ENCODE measurements at regions not wholly inside any gene's neighbourhood (a gene's known extent, or its start where the extent isn't known, plus 50 kb on each side); places are given as distances from the start of the nearest gene placed in this dataset.

DNA sequence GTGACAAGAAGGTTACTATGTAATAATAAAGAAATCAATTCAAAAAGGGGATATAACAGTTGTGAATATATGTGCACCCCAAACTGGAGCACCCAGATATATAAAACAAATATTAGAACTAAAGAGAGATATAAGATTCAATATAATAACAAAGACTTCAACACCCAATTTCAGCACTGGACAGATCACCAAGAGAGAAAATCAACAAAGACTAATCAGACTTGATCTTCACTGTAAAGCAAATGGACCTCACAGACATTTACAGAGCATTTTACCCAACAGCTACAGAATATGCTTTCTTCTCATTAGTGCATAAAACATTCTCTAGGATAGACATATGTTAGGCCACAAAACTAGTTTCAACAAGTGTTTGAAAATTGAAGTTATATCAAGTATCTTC lies 287.7 kb downstream of the DSC3 start:
- TF ChIP-seq, protein P1, sequence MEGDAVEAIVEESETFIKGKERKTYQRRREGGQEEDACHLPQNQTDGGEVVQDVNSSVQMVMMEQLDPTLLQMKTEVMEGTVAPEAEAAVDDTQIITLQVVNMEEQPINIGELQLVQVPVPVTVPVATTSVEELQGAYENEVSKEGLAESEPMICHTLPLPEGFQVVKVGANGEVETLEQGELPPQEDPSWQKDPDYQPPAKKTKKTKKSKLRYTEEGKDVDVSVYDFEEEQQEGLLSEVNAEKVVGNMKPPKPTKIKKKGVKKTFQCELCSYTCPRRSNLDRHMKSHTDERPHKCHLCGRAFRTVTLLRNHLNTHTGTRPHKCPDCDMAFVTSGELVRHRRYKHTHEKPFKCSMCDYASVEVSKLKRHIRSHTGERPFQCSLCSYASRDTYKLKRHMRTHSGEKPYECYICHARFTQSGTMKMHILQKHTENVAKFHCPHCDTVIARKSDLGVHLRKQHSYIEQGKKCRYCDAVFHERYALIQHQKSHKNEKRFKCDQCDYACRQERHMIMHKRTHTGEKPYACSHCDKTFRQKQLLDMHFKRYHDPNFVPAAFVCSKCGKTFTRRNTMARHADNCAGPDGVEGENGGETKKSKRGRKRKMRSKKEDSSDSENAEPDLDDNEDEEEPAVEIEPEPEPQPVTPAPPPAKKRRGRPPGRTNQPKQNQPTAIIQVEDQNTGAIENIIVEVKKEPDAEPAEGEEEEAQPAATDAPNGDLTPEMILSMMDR (IDR thresholded peaks at IDR 0.05), result no peak
- Histone ChIP-seq H3K27ac (no peak overlapping the region), H3K36me3 (no peaks in the 10 kb centered on the region), H3K4me3 (no peak overlapping the region), H3K9me3 (no peaks in the 10 kb centered on the region), H3K4me1 (no peaks in the 10 kb centered on the region), H3K27me3 (no peaks in the 10 kb centered on the region), H3K9ac (ENCODE audit: low read depth in 2 of 2, low read length in 2 of 2) (no peak overlapping the region)
- no peak for DNase-seq
- intact Hi-C loops (cut with DNase I), result no loop called here

DNA sequence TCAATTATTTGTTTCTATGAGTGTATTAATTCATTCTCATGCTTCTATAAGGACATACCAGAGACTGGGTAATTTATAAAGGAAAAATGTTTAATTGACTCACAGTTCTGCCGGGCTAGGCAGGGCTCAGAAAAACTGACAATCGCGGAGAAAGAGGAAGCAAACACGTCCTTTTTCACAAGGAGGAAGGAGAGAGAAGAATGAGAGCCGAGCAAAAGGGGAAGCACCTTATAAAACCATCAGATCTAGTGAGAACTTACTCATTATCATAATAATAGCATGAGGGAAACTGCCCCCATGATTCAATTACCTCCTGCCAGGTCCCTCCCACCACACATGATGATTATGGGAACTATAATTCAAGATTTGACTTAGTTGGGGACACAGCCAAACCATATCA lies 294.0 kb downstream of the DSC3 start:
- TF ChIP-seq, protein P1 (IDR thresholded peaks at IDR 0.05), result no peak
- DNase-seq, result no peak

DNA sequence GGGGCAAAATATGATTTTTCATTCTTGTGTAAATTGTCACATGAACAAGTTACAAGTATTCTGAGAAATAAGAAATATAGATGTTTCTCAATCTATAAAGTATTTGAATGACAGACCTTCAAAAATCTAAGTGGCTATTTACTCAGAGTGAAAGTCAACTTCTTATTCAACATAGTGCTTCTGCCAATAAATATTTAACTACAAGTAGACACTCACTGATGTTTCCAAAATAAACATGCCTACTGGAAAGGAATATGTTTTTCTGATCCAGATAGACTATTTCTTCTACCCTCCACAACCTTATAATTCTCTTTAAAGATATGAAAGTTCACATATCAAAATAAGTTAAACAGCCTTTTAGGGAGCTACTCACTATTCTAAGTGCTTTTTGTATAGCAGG lies 296.3 kb downstream of the DSC3 start:
- Histone ChIP-seq H3K9ac (ENCODE audit: low read depth in 2 of 2, low read length in 2 of 2) (no peak overlapping the region), H3K27me3 (no peaks in the 10 kb centered on the region), H3K4me3 (no peak overlapping the region), H3K36me3 (no peaks in the 10 kb centered on the region), H3K9me3 (no peaks in the 10 kb centered on the region), H3K4me1 (no peaks in the 10 kb centered on the region), H3K27ac (no peak overlapping the region)
- TF ChIP-seq, protein P1 (IDR thresholded peaks at IDR 0.05), result no peak
- no peak for DNase-seq
- intact Hi-C loops (cut with DNase I), result no loop called here

More for the DNA sequence above, 294.0 kb downstream of the DSC3 start:
- H3K9ac ChIP-seq (ENCODE audit: low read depth in 2 of 2, low read length in 2 of 2), result no peak overlapping the region
- no peaks in the 10 kb centered on the region for H3K4me1 ChIP-seq
- no peaks in the 10 kb centered on the region for H3K36me3 ChIP-seq
- H3K4me3 ChIP-seq, result no peak overlapping the region
- intact Hi-C loops (cut with DNase I), result no loop called here
- no peaks in the 10 kb centered on the region for H3K9me3 ChIP-seq
- no peak overlapping the region for H3K27ac ChIP-seq
- H3K27me3 ChIP-seq, result no peaks in the 10 kb centered on the region

DNA sequence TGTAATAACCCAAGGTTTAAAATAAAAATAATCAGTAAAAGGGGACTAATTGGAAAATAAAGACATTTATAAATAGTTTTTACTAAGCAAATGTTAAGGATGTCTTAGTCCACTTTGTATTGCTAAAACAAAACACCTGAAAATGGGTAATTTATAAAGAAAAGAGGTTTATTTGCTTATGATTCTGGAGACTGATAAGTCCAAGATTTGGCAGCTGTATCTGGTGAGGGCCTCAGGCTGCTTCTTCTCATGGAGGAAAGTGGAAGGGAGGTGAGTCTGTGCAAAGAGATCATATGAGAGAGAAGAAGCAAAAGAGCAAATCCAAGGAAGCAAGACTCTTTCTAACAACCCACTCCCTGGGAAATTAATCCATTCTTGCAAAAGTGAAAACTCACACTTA lies 299.5 kb downstream of the DSC3 start:
- H3K27ac ChIP-seq, result no peak overlapping the region
- H3K9me3 ChIP-seq, result no peaks in the 10 kb centered on the region
- no peaks in the 10 kb centered on the region for H3K36me3 ChIP-seq
- H3K4me1 ChIP-seq, result no peaks in the 10 kb centered on the region
- intact Hi-C loops (cut with DNase I), result no loop called here
- DNase-seq, result no peak
- H3K9ac ChIP-seq (ENCODE audit: low read depth in 2 of 2, low read length in 2 of 2), result no peak overlapping the region
- no peaks in the 10 kb centered on the region for H3K27me3 ChIP-seq
- H3K4me3 ChIP-seq, result no peak overlapping the region
- TF ChIP-seq, protein P1 (IDR thresholded peaks at IDR 0.05), result no peak

DNA sequence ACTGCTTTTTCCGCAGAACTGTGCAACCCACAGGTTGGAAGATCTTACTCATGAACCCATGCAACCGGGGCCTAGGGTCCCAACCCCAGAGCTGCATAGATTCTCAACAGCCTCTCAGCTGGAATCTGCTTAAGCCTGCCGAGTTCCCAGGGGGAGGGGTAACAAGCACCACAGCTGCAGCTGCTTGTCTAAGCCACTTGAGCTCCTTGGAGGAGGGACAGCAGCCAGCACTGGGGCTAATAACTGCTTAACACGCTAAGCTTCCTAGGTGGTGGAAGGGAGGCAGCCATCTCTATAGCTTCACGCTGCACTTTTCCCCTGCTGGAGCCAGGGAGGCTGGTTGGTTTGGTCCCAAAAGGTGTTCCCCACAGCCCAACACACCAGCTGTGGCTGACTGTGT lies 311.6 kb downstream of the DSC3 start:
- no peak overlapping the region for H3K27ac ChIP-seq
- DNase-seq, result no peak

More for the DNA sequence above, 311.6 kb downstream of the DSC3 start:
- no peak overlapping the region for H3K9ac ChIP-seq (ENCODE audit: low read depth in 2 of 2, low read length in 2 of 2)
- no peaks in the 10 kb centered on the region for H3K9me3 ChIP-seq
- TF ChIP-seq, protein P1 (IDR thresholded peaks at IDR 0.05), result no peak
- intact Hi-C loops (cut with DNase I), result no loop called here
- H3K4me1 ChIP-seq, result no peaks in the 10 kb centered on the region
- no peak overlapping the region for H3K4me3 ChIP-seq
- H3K36me3 ChIP-seq, result no peaks in the 10 kb centered on the region
- no peaks in the 10 kb centered on the region for H3K27me3 ChIP-seq

All from colonic mucosa (tissue), 4 donors.